Lung (tissue), 11 donors: ENCODE measurements at regions not wholly inside any gene's neighbourhood (a gene's known extent, or its start where the extent isn't known, plus 50 kb on each side); places are given as distances from the start of the nearest gene placed in this dataset.

Source experiments
- ATAC-seq: fragments of 200-7000 bp; cut with Tn5 transposase; one replicate; pipeline ENCODE4 v1.9.1; 2020; ENCODE audit warnings: moderate number of reproducible peaks; ENCODE audit not compliant: insufficient read depth, low FRiP score
- DNase-seq, 3 donors: peaks; one replicate each; pipeline ENCODE4 v3.0.0-alpha.2; 2013 to 2017
- H3K27ac ChIP-seq, 2 donors: one replicate each; pipeline ENCODE4 v1.5.1; 2013; ENCODE audit warnings: mild to moderate bottlenecking in 2 of 2, moderate library complexity in 2 of 2, control low read depth in 1 of 2, inconsistent platforms in 1 of 2, low read depth in 1 of 2, low read length in 1 of 2
- H3K27me3 ChIP-seq, 3 donors: one replicate each; pipeline ENCODE4 v1.5.1; 2013; ENCODE audit warnings: low read length in 2 of 3; ENCODE audit not compliant: control insufficient read depth in 3 of 3, insufficient read depth in 3 of 3
- H3K36me3 ChIP-seq, 4 donors: one replicate each; pipeline ENCODE4 v1.5.1; 2013; ENCODE audit warnings: low read length in 4 of 4, mild to moderate bottlenecking in 1 of 4, moderate library complexity in 1 of 4; ENCODE audit not compliant: control insufficient read depth in 4 of 4, insufficient read depth in 4 of 4
- H3K4me1 ChIP-seq, 5 donors: one replicate each; pipeline ENCODE4 v1.5.1; 2013; ENCODE audit warnings: low read length in 5 of 5, mild to moderate bottlenecking in 2 of 5, moderate library complexity in 1 of 5; ENCODE audit not compliant: control insufficient read depth in 5 of 5, insufficient read depth in 5 of 5
- H3K4me3 ChIP-seq: one replicate; pipeline ENCODE4 v1.5.1; 2013; ENCODE audit warnings: mild to moderate bottlenecking, control low read depth, moderate library complexity
- H3K9ac ChIP-seq, 2 donors: one replicate each; pipeline ENCODE4 v1.5.1; 2013; ENCODE audit warnings: low read length in 2 of 2, control low read depth in 1 of 2; ENCODE audit not compliant: insufficient read depth in 1 of 2
- H3K9me3 ChIP-seq, 4 donors: one replicate each; pipeline ENCODE4 v1.5.1; 2013; ENCODE audit warnings: low read length in 3 of 4, mild to moderate bottlenecking in 1 of 4, moderate library complexity in 1 of 4; ENCODE audit not compliant: control insufficient read depth in 4 of 4, insufficient read depth in 3 of 4
- CTCF ChIP-seq: IDR thresholded peaks from 2 replicates; pipeline ENCODE4 v1.5.1; 2012; ENCODE audit warnings: mild to moderate bottlenecking; ENCODE audit errors: control extremely low read depth, extremely low read depth
- WGBS, 2 donors: extraction: QIAGEN DNeasy Blood & Tissue Kit; methylation state at CpG; one replicate each; pipeline ENCODE4 v1.1.7; 2013; 5-methylcytosine and 5-hydroxymethylcytosine counted together
- donor health status: control.
- donor health status: control.
- donor health status: Bipolar disorder and iron deficiency.
- donor health status: healthy.
- donor health status: DM: yes; HTN: yes; CAD: no.

- Histone ChIP-seq H3K9ac (no peak overlapping the region), H3K4me1 (peaks cover 0 to 5% (median 0%) of the 10 kb centered on the region in 5 donors), H3K36me3 (no peaks in the 10 kb centered on the region), H3K9me3 (no peaks in the 10 kb centered on the region), H3K27me3 (no peaks in the 10 kb centered on the region), H3K4me3 (no peak overlapping the region), H3K27ac (no peak overlapping the region)
- WGBS, 2 donors, result 88 to 90% methylated on average over 9 of the region's 9 CpGs
- no peak for TF ChIP-seq CTCF
- ATAC-seq (no peak), DNase-seq (no peak)
Observed at GRCh38 chr20:39549733-39550132, 587.6 kb downstream of the DHX35 start.

- ATAC-seq (no peak), DNase-seq (peak; percentile 42 to 66 (median 46))
- Histone ChIP-seq H3K4me3 (no peak overlapping the region), H3K9ac (no peak overlapping the region), H3K36me3 (no peaks in the 10 kb centered on the region), H3K27me3 (no peaks in the 10 kb centered on the region), H3K4me1 (peaks cover 0 to 5% (median 0%) of the 10 kb centered on the region in 5 donors), H3K27ac (no peak overlapping the region), H3K9me3 (no peaks in the 10 kb centered on the region)
- 65 to 68% methylated on average over 6 of the region's 6 CpGs for WGBS, 2 donors
- no peak for TF ChIP-seq CTCF
Observed at GRCh38 chr20:39547546-39548408, 585.6 kb downstream of the DHX35 start.

GRCh38 chr20:39541136-39541803 lies 579.1 kb downstream of the DHX35 start:
- H3K27ac ChIP-seq, result no peak overlapping the region
- H3K36me3 ChIP-seq, result no peaks in the 10 kb centered on the region
- 75 to 83% methylated on average over 2 of the region's 2 CpGs for WGBS, 2 donors
- no peaks in the 10 kb centered on the region for H3K27me3 ChIP-seq
- no peak for ATAC-seq
- no peak overlapping the region for H3K9ac ChIP-seq
- H3K9me3 ChIP-seq, result peaks cover 0 to 2% (median 0%) of the 10 kb centered on the region in 4 donors
- DNase-seq, result no peak
- no peaks in the 10 kb centered on the region for H3K4me1 ChIP-seq
- no peak for TF ChIP-seq CTCF
- no peak overlapping the region for H3K4me3 ChIP-seq
